ENCODE measurements at regions not wholly inside any gene's neighbourhood (a gene's known extent, or its start where the extent isn't known, plus 50 kb on each side); places are given as distances from the start of the nearest gene placed in this dataset.

GRCh38 chr4:31085689-31086088 lies 365.5 kb downstream of the PCDH7 start:
- peak; percentile 91 for DNase-seq (ENCODE audit: low spot score)
- Histone ChIP-seq H3K27ac (ENCODE audit: low read depth, low read length, poor library complexity, severe bottlenecking) (peak overlapping the region; percentile 86), H3K4me1 (ENCODE audit: insufficient read depth, low read length, poor library complexity, severe bottlenecking) (peaks cover 70% of the 10 kb centered on the region), H3K4me3 (ENCODE audit: low read depth, low read length, poor library complexity, severe bottlenecking) (peak overlapping the region; percentile 14), H3K27me3 (replicated peaks; ENCODE audit: insufficient read depth, low read depth, low read length, poor library complexity) (no peaks in the 10 kb centered on the region), H3K9me3 (ENCODE audit: low read depth, low read length, poor library complexity, severe bottlenecking) (peaks cover 6% of the 10 kb centered on the region), H3K36me3 (ENCODE audit: insufficient read depth, low read length, poor library complexity, severe bottlenecking) (peaks cover 6% of the 10 kb centered on the region)
- no peak for TF ChIP-seq CTCF (conservative IDR thresholded peaks at IDR 0.05; ENCODE audit: low read depth, low read length)
- no peak for TF ChIP-seq EZH2 (IDR thresholded peaks at IDR 0.05; ENCODE audit: borderline replicate concordance, low read depth, low read length, poor library complexity, severe bottlenecking)
- CTCF ChIA-PET, result interaction anchor here (0.7 kb wide), 1 partner anchor 344 kb away, joined by 5 read pairs; no protein-coding TSS in a partner anchor
- intact Hi-C loops (cut with micrococcal nuclease; ENCODE audit: unreplicated experiment), result loop anchor here (5.0 to 10.0 kb wide), 2 partner anchors 123 to 371 kb away; no protein-coding TSS in a partner anchor
- no TSS peak for BruUV-seq (replicated peaks)
- POLR2A ChIA-PET (ENCODE audit: low non-redundant PET), result interaction anchor here (0.7 kb wide), 2 partner anchors 47 to 370 kb away, joined by 8 to 15 read pairs; no protein-coding TSS in a partner anchor

GRCh38 chr4:31086756-31087330 lies 366.7 kb downstream of the PCDH7 start:
- no peak for DNase-seq (ENCODE audit: low spot score)
- Histone ChIP-seq H3K4me3 (ENCODE audit: low read depth, low read length, poor library complexity, severe bottlenecking) (no peak overlapping the region), H3K9me3 (ENCODE audit: low read depth, low read length, poor library complexity, severe bottlenecking) (peaks cover 5% of the 10 kb centered on the region), H3K4me1 (ENCODE audit: insufficient read depth, low read length, poor library complexity, severe bottlenecking) (peaks cover 71% of the 10 kb centered on the region), H3K27ac (ENCODE audit: low read depth, low read length, poor library complexity, severe bottlenecking) (peak overlapping the region; percentile 86), H3K27me3 (replicated peaks; ENCODE audit: insufficient read depth, low read depth, low read length, poor library complexity) (no peaks in the 10 kb centered on the region), H3K36me3 (ENCODE audit: insufficient read depth, low read length, poor library complexity, severe bottlenecking) (peaks cover 6% of the 10 kb centered on the region)
- BruUV-seq (replicated peaks), result no TSS peak
- POLR2A ChIA-PET (ENCODE audit: low non-redundant PET), result no interaction called here
- no peak for TF ChIP-seq EZH2 (IDR thresholded peaks at IDR 0.05; ENCODE audit: borderline replicate concordance, low read depth, low read length, poor library complexity, severe bottlenecking)
- no peak for TF ChIP-seq CTCF (conservative IDR thresholded peaks at IDR 0.05; ENCODE audit: low read depth, low read length)
- CTCF ChIA-PET, result no interaction called here
- intact Hi-C loops (cut with micrococcal nuclease; ENCODE audit: unreplicated experiment), result loop anchor here (5.0 to 10.0 kb wide), 2 partner anchors 125 to 372 kb away; no protein-coding TSS in a partner anchor

GRCh38 chr4:31088600-31089230 lies 368.5 kb downstream of the PCDH7 start:
- Histone ChIP-seq H3K4me3 (ENCODE audit: low read depth, low read length, poor library complexity, severe bottlenecking) (no peak overlapping the region), H3K27me3 (replicated peaks; ENCODE audit: insufficient read depth, low read depth, low read length, poor library complexity) (no peaks in the 10 kb centered on the region), H3K4me1 (ENCODE audit: insufficient read depth, low read length, poor library complexity, severe bottlenecking) (peaks cover 65% of the 10 kb centered on the region), H3K27ac (ENCODE audit: low read depth, low read length, poor library complexity, severe bottlenecking) (no peak overlapping the region), H3K9me3 (ENCODE audit: low read depth, low read length, poor library complexity, severe bottlenecking) (no peaks in the 10 kb centered on the region), H3K36me3 (ENCODE audit: insufficient read depth, low read length, poor library complexity, severe bottlenecking) (no peaks in the 10 kb centered on the region)
- CTCF ChIA-PET, result no interaction called here
- POLR2A ChIA-PET (ENCODE audit: low non-redundant PET), result no interaction called here
- DNase-seq (ENCODE audit: low spot score), result no peak
- intact Hi-C loops (cut with micrococcal nuclease; ENCODE audit: unreplicated experiment), result loop anchor here (5.0 to 10.0 kb wide), 2 partner anchors 126 to 374 kb away; no protein-coding TSS in a partner anchor
- TF ChIP-seq EZH2 (IDR thresholded peaks at IDR 0.05; ENCODE audit: borderline replicate concordance, low read depth, low read length, poor library complexity, severe bottlenecking), result no peak
- TF ChIP-seq CTCF (conservative IDR thresholded peaks at IDR 0.05; ENCODE audit: low read depth, low read length), result no peak
- no TSS peak for BruUV-seq (replicated peaks)
